EH (cell line): ENCODE measurements at regions not wholly inside any gene's neighbourhood (a gene's known extent, or its start where the extent isn't known, plus 50 kb on each side); places are given as distances from the start of the nearest gene placed in this dataset.
"Not testable (repeated sequence)": the region's sequence is repeated elsewhere in the genome, so short reads cannot be mapped to it uniquely, and the experiment has no call there.

Experiments used
- DNase-seq: peaks from one replicate; pipeline ENCODE4 v3.0.0-alpha.2; 2015; ENCODE audit warnings: low read depth

DNA sequence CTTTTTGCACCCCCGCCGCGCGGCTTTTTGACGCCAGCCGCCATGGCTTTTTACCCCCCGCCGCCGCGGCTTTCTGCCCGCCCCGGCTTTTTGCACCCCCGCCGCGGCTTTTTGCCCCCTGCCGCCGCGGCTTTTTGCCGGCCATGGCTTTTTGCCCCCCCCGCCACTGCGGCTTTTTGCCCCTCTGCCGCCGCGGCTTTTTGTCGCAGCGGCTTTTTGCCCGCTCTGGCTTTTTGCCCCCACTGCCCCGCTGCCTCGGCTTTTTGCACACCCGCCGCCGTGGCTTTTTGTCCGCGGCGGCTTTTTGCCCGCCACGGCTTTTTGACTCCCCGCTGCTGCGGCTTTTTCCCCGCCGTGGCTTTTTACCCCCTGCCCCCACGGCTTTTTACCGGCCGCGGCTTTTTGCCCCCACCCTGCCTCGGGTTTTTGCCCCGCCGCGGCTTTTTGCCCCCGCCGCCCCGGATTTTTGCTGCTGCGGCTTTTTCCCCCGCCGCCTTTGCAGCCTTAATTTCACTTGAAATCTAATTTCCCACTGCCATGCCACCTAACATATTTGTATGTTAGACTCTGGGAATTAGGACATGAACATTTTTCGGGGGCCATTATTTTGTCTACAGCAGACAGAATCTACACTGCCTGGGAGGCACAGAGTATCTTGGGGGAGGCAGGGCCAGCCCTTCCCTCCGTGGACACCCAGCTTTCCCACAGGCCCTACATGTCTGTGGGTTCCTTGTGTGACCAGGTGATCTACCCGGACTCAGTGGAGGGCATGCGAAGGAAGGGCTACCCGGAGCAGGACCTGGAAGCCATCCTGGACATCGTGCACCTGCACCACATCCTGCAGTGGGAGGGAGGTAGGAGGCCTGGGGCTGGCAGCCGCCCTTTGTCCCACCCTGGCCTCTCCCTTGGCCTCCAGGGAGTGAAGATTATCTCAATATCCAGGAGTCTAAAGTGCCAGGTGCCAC lies 3031.0 kb upstream of the TEKT4 start:
- no peak for DNase-seq

- not testable (repeated sequence) for DNase-seq
Measured at GRCh38 chr2:91842264-91842663, 3029.0 kb upstream of the TEKT4 start.

- not testable (repeated sequence) for DNase-seq
Measured at GRCh38 chr2:91842913-91843312, 3028.3 kb upstream of the TEKT4 start.

GRCh38 chr2:91843723-91844450 lies 3027.3 kb upstream of the TEKT4 start:
- DNase-seq: not testable (repeated sequence)

- DNase-seq: not testable (repeated sequence)
Measured at GRCh38 chr2:91844451-91844825, 3026.8 kb upstream of the TEKT4 start.

DNA sequence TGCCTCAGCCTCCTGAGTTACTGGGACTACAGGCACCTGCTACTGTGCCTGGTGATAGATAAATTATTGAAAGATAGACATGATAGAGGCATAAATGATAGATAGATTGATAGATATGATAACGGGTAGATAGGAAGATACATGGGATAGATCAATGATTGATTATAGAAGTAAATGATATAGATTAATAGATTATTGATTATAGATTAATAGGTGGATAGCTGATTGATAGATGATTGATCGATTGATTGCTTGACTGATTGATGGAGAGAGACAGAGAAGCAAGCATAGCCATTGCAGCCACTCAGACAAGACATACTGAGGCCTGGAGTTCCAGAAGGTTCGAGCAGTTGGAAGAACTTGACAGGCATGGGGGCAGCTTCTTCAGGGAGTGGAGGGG lies 3024.8 kb upstream of the TEKT4 start:
- not testable (repeated sequence) for DNase-seq

DNA sequence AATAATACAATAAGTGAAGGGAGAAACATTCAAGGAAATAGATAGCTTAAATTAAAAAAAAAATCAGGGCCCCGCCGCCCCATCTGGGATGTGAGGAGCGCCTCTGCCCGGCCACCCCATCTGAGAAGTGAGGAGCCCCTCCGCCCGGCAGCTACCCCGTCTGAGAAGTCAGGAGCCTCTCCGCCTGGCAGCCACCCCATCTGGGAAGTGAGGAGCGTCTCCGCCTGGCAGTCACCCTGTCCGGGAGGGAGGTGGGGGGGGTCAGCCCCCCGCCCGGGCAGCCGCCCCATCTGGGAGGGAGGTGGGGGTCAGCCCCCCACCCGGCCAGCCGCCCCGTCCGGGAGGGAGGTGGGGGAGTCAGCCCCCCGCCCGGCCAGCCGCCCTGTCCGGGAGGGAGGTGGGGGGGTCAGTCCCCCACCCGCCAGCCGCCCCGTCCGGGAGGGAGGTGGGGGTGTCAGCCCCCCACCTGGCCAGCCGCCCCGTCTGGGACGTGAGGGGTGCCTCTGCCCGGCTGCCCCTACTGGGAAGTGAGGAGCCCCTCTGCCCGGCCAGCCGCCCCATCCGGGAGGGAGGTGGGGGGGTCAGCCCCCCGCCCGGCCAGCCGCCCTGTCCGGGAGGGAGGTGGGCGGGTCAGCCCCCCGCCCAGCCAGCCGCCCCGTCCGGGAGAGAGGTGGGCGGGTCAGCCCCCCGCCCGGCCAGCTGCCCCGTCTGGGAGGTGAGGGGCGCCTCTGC lies 3019.4 kb upstream of the TEKT4 start:
- not testable (repeated sequence) for DNase-seq

DNA sequence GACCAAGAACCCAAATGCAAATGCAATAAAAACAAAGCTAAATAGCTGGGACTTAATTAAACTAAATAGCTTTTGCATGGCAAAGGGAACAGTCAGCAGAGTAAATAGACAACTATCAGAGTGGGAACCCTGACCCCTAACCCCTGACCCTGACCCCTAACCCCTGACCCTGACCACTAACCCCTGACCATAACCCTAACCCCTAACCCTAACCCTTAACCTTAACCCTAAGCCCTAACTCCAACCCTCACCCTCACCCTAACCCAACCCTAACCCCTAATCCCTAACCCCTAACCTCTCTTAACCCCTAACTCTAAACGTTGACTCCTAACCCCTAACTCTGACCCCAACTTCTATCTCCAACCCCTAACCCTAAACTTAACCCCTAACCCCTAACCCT lies 3014.3 kb upstream of the TEKT4 start:
- DNase-seq: not testable (repeated sequence)

- not testable (repeated sequence) for DNase-seq
Measured at GRCh38 chr2:91857711-91858110, 3013.5 kb upstream of the TEKT4 start.

DNA sequence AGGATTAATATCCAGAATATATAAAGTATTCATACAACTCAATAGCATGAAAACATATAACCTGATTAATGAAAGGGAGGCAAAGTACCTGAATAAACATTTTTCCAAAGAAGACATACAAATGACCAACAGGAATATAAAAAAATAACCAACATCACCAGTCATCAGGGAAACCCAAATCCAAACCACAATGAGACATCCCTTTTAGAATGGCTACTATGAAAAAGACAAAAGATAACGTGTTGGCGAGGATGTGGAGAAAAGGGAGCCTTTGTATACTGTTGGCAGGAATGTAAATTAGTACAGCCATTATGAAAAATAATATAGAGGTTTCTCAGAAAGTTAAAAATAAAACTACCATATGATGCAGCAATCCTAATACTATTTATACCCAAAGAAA lies 2999.5 kb upstream of the TEKT4 start:
- DNase-seq: not testable (repeated sequence)

GRCh38 chr2:91873416-91873815 lies 2997.8 kb upstream of the TEKT4 start:
- DNase-seq: not testable (repeated sequence)

GRCh38 chr2:91877658-91878210 lies 2993.5 kb upstream of the TEKT4 start:
- DNase-seq: not testable (repeated sequence)

DNA sequence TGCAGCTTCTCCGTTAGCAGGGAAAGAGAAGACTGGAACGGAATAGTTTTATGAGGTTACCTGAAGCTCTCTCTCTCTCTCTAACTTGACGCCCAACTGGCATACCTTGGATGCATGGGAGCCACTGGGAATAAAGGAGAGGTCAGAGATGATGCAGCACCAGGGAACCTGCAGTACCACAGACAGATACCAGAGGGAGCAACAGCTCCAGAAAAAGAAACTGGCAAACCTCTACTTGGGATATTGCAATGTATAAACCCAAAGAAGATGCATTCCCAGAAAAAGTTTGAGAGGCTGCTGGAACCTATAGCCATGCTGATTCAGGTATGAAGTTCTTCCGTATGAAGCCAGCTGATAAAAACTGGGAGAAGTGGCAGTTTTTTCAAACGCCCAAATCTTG lies 2976.1 kb upstream of the TEKT4 start:
- DNase-seq: not testable (repeated sequence)

GRCh38 chr2:91917602-91918001 lies 2953.6 kb upstream of the TEKT4 start:
- not testable (repeated sequence) for DNase-seq
